BE2C (cell line): ENCODE measurements at regions not wholly inside any gene's neighbourhood (a gene's known extent, or its start where the extent isn't known, plus 50 kb on each side); places are given as distances from the start of the nearest gene placed in this dataset.

Experiments
- DNase-seq: peaks from one replicate; pipeline ENCODE4 v3.0.0-alpha.2; 2020
- H3K27me3 ChIP-seq: fragments of 250-450 bp; sonication (Bioruptor Pico); 2 replicates; pipeline ENCODE4 v1.5.1; 2020; ENCODE audit warnings: mild to moderate bottlenecking
- H3K36me3 ChIP-seq: fragments of 250-450 bp; sonication (Bioruptor Pico); 2 replicates; pipeline ENCODE4 v1.5.1; 2020; ENCODE audit warnings: mild to moderate bottlenecking
- H3K4me1 ChIP-seq: fragments of 250-450 bp; sonication (Bioruptor Pico); 2 replicates; pipeline ENCODE4 v1.5.1; 2020
- H3K4me3 ChIP-seq: 2 replicates; pipeline ENCODE4 v1.5.1; 2011; ENCODE audit warnings: low read depth, low read length
- H3K9me3 ChIP-seq: fragments of 250-450 bp; sonication (Bioruptor Pico); 2 replicates; pipeline ENCODE4 v1.5.1; 2020
- CTCF ChIP-seq: IDR thresholded peaks from 2 replicates; pipeline ENCODE4 v1.5.1; 2012; ENCODE audit warnings: mild to moderate bottlenecking, low read depth, low read length

DNA sequence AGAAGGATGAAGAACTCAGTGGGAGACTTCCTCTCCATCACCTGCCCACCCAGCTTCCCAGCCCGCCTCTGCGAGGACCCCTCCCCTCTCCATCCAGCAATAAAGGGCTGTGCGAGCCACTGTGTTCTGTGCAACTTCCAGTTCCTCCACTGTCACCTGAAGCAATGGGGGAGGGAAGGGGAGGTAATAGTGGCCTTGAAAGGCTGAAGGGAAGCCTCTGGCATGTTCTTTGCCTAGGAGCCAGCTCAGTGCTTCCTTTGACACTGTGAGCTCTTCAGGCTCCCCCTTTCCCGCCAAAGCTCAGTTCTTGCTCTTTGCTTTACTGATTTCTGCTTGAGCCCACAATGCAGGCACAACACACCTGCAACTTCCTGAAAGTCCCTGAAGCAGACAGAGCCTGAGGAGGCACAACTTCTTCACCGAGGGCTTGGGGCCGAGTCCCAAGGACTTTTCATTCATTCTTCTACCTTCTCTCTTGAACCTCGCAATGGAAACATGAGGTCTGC, 73.2 kb upstream of the DOCK9 start:
- Histone ChIP-seq H3K4me3 (no peak overlapping the region), H3K4me1 (no peaks in the 10 kb centered on the region), H3K27me3 (no peaks in the 10 kb centered on the region; the same call in 1 of the 2 replicates), H3K36me3 (no peaks in the 10 kb centered on the region), H3K9me3 (no peaks in the 10 kb centered on the region; the same call in 1 of the 2 replicates)
- DNase-seq, result no peak
- TF ChIP-seq CTCF, result no peak

DNA sequence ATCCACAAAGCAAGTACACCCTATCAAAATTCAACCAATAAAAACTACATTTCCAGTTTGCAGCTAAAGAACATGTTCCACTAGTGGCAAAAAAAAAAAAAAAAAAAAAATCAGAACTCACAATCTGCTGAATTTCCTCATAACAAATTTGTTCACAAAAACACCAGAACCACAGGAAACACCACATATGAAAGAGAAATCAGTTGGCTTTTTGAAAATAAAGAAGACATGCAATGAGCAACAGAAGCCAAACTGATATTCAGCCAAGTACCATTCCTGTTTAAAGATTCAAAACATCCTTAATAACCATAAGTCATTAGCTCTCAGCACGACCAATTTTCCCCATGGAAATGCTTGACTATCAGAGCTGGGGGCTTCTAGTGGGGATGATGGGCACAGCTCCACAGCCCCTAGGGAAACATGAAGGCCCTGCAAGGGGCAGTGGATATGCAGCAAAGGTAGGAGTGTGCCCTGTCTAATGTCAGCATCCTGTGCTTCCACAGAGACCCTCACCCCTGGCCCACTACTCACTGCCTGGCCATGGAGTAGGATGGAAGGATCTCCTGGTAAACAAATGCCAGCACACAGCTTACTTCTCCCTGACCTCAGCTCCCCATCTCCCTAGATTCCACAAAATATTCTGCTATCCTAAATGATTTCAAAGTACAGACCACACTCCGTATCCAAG, 74.0 kb upstream of the DOCK9 start:
- no peaks in the 10 kb centered on the region; the same call in 1 of the 2 replicates for H3K9me3 ChIP-seq
- TF ChIP-seq CTCF, result no peak
- no peaks in the 10 kb centered on the region for H3K4me1 ChIP-seq
- no peaks in the 10 kb centered on the region; the same call in 1 of the 2 replicates for H3K27me3 ChIP-seq
- no peak overlapping the region for H3K4me3 ChIP-seq
- no peak for DNase-seq
- H3K36me3 ChIP-seq, result no peaks in the 10 kb centered on the region

GRCh38 chr13:99053636-99054233, 75.9 kb upstream of the DOCK9 start:
- no peaks in the 10 kb centered on the region for H3K36me3 ChIP-seq
- no peaks in the 10 kb centered on the region for H3K27me3 ChIP-seq
- DNase-seq, result no peak
- H3K9me3 ChIP-seq, result no peaks in the 10 kb centered on the region; the same call in 1 of the 2 replicates
- H3K4me1 ChIP-seq, result no peaks in the 10 kb centered on the region
- H3K4me3 ChIP-seq, result no peak overlapping the region
- TF ChIP-seq CTCF, result no peak

DNA sequence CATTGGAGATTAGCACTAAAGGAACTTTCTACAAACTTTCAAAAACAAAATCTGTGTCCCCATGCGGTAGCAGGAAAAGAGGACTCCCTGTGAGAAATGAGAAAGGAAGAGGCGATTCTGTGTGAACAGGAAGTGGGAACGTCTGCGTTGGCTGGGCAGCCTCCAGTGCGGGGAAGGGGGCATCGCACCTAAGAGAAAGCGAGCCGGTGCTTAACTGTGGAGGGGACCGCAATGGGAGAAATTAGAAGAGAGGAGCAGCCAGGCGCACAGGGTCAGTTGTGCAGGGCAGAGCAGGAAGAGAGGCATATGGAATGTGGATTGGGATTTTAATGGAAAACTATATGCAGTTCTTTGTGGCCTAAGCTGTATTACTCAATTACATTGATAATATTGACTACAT, 77.4 kb upstream of the DOCK9 start:
- Histone ChIP-seq H3K4me3 (no peak overlapping the region), H3K36me3 (no peaks in the 10 kb centered on the region), H3K27me3 (no peaks in the 10 kb centered on the region), H3K9me3 (no peaks in the 10 kb centered on the region; the same call in 1 of the 2 replicates), H3K4me1 (no peaks in the 10 kb centered on the region)
- no peak for TF ChIP-seq CTCF
- DNase-seq, result no peak

DNA sequence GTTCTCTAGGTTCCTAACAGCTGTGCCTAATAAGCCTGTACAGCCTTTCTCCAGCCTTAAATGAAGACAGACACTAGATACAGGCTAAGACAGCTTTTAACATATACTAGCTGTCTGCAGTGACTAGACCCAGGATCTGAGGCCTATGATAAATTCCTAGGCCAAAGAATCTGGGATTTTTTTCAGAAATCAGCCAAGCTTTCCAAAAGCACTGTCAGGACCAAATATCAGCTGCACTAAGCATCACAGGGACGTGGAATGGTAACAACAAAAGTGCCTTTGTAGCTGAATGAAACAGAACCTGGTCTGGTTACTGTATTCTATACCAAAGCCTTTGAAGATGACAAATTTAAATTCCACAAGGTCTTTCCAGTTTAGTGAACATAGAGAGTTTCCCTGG, 77.9 kb upstream of the DOCK9 start:
- no peaks in the 10 kb centered on the region for H3K27me3 ChIP-seq
- no peaks in the 10 kb centered on the region for H3K4me1 ChIP-seq
- DNase-seq, result no peak
- no peak for TF ChIP-seq CTCF
- H3K4me3 ChIP-seq, result no peak overlapping the region
- H3K9me3 ChIP-seq, result no peaks in the 10 kb centered on the region; the same call in 1 of the 2 replicates
- no peaks in the 10 kb centered on the region for H3K36me3 ChIP-seq
